ENCODE measurements at regions not wholly inside any gene's neighbourhood (a gene's known extent, or its start where the extent isn't known, plus 50 kb on each side); places are given as distances from the start of the nearest gene placed in this dataset.

GRCh38 chr6:133644892-133645619 lies 243.9 kb upstream of the TCF21 start:
- no peak overlapping the region for H3K4me3 ChIP-seq (ENCODE audit: insufficient read depth, low read depth, low read length)
- H3K9me3 ChIP-seq (ENCODE audit: control insufficient read depth, low read length), result no peaks in the 10 kb centered on the region
- 87 to 94% methylated on average over 4 to 5 of the region's 5 CpGs for WGBS, 2 experiments
- H3K4me1 ChIP-seq (ENCODE audit: control insufficient read depth, insufficient read depth, low read length), result no peaks in the 10 kb centered on the region
- no peaks in the 10 kb centered on the region for H3K36me3 ChIP-seq (ENCODE audit: control insufficient read depth, insufficient read depth, low read length)
- H3K27me3 ChIP-seq (ENCODE audit: control insufficient read depth, insufficient read depth, low read length, poor library complexity, severe bottlenecking), result no peaks in the 10 kb centered on the region
- H3K27ac ChIP-seq (ENCODE audit: insufficient read depth, low read depth, low read length, poor library complexity, severe bottlenecking), result no peak overlapping the region

- Histone ChIP-seq H3K36me3 (ENCODE audit: control insufficient read depth, insufficient read depth, low read length) (no peaks in the 10 kb centered on the region), H3K27me3 (ENCODE audit: control insufficient read depth, insufficient read depth, low read length, poor library complexity, severe bottlenecking) (no peaks in the 10 kb centered on the region), H3K27ac (ENCODE audit: insufficient read depth, low read depth, low read length, poor library complexity, severe bottlenecking) (no peak overlapping the region), H3K4me1 (ENCODE audit: control insufficient read depth, insufficient read depth, low read length) (no peaks in the 10 kb centered on the region), H3K9me3 (ENCODE audit: control insufficient read depth, low read length) (no peaks in the 10 kb centered on the region), H3K4me3 (ENCODE audit: insufficient read depth, low read depth, low read length) (no peak overlapping the region)
- WGBS, 2 experiments, result 78 to 97% methylated on average over 4 of the region's 4 CpGs
Measured at GRCh38 chr6:133645966-133646740, 242.8 kb upstream of the TCF21 start.

- Histone ChIP-seq H3K27ac (ENCODE audit: insufficient read depth, low read depth, low read length, poor library complexity, severe bottlenecking) (no peak overlapping the region), H3K27me3 (ENCODE audit: control insufficient read depth, insufficient read depth, low read length, poor library complexity, severe bottlenecking) (no peaks in the 10 kb centered on the region), H3K4me1 (ENCODE audit: control insufficient read depth, insufficient read depth, low read length) (no peaks in the 10 kb centered on the region), H3K36me3 (ENCODE audit: control insufficient read depth, insufficient read depth, low read length) (no peaks in the 10 kb centered on the region), H3K9me3 (ENCODE audit: control insufficient read depth, low read length) (no peaks in the 10 kb centered on the region), H3K4me3 (ENCODE audit: insufficient read depth, low read depth, low read length) (no peak overlapping the region)
- WGBS, 2 experiments, result 96 to 97% methylated on average over 2 of the region's 2 CpGs
Measured at GRCh38 chr6:133648581-133648980, 240.3 kb upstream of the TCF21 start.

DNA sequence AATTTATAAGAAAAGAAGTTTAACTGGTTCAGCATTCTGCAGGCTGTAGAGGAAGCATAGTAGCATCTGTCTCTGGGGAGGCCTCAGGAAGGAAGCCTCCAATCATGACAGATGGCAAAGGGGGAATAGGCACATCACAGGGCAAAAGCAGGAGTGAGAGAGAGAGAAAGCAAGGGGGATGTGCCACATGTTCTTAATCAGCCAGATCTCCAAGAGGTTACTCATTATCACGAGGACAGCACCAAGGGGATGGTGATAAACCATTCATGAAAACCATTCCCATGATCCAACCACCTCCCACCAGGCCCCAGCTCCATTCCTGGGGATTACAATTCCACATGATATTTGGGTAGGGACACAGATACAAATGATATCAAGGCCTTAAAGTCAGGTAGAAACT lies 217.5 kb upstream of the TCF21 start:
- Histone ChIP-seq H3K36me3 (ENCODE audit: control insufficient read depth, insufficient read depth, low read length) (no peaks in the 10 kb centered on the region), H3K4me3 (ENCODE audit: insufficient read depth, low read depth, low read length) (no peak overlapping the region), H3K4me1 (ENCODE audit: control insufficient read depth, insufficient read depth, low read length) (no peaks in the 10 kb centered on the region), H3K9me3 (ENCODE audit: control insufficient read depth, low read length) (no peaks in the 10 kb centered on the region), H3K27ac (ENCODE audit: insufficient read depth, low read depth, low read length, poor library complexity, severe bottlenecking) (no peak overlapping the region), H3K27me3 (ENCODE audit: control insufficient read depth, insufficient read depth, low read length, poor library complexity, severe bottlenecking) (no peaks in the 10 kb centered on the region)
- WGBS, 2 experiments, result 85 to 100% methylated on average over 1 of the region's 1 CpG

DNA sequence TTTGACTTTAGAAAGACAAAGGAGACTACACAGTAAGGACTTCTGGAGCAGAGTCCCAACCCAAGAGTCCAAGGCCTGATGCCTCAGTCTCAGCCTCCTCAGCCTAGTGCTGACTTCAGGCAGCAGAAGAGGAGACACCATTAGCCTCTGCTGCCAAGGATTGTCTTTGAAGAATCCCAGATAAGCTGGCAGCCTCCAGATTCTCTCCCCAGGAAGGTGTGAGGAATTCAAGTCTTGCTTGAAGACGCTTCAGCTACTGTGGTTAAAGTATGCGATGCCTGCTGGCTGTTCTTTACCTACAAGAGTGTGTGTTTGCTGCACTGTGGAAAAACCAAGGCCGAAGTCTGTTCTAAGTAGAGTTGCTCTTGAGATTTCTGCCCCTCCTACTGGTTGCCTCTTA lies 215.9 kb upstream of the TCF21 start:
- Histone ChIP-seq H3K9me3 (ENCODE audit: control insufficient read depth, low read length) (no peaks in the 10 kb centered on the region), H3K4me1 (ENCODE audit: control insufficient read depth, insufficient read depth, low read length) (no peaks in the 10 kb centered on the region), H3K4me3 (ENCODE audit: insufficient read depth, low read depth, low read length) (no peak overlapping the region), H3K36me3 (ENCODE audit: control insufficient read depth, insufficient read depth, low read length) (no peaks in the 10 kb centered on the region), H3K27me3 (ENCODE audit: control insufficient read depth, insufficient read depth, low read length, poor library complexity, severe bottlenecking) (no peaks in the 10 kb centered on the region), H3K27ac (ENCODE audit: insufficient read depth, low read depth, low read length, poor library complexity, severe bottlenecking) (no peak overlapping the region)
- WGBS, 2 experiments, result 84 to 94% methylated on average over 3 of the region's 3 CpGs

DNA sequence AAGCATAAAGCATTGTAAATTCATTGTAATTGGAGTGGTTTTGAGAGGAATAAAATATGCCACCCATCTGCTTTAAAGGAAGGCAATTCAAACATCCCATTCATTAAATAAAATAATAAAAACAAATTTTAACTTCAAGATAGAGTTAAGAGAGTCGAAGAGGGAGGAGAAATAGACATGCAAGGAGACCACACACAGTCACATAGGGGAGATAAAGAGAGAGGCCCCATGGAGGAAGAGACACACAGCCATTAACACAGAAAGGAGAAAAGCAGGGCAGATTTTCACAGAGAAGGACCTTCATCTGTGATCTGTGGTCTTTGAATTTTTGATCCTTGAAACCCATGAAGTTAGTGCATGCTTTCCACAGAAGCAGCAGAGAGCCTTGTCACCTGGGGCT lies 214.3 kb upstream of the TCF21 start:
- Histone ChIP-seq H3K9me3 (ENCODE audit: control insufficient read depth, low read length) (no peaks in the 10 kb centered on the region), H3K36me3 (ENCODE audit: control insufficient read depth, insufficient read depth, low read length) (no peaks in the 10 kb centered on the region), H3K4me3 (ENCODE audit: insufficient read depth, low read depth, low read length) (no peak overlapping the region), H3K27ac (ENCODE audit: insufficient read depth, low read depth, low read length, poor library complexity, severe bottlenecking) (no peak overlapping the region), H3K27me3 (ENCODE audit: control insufficient read depth, insufficient read depth, low read length, poor library complexity, severe bottlenecking) (no peaks in the 10 kb centered on the region), H3K4me1 (ENCODE audit: control insufficient read depth, insufficient read depth, low read length) (no peaks in the 10 kb centered on the region)
- 60% methylated on average over 1 of the region's 1 CpG; no CpG with 5 or more reads in 1 of the 2 experiments for WGBS, 2 experiments

GRCh38 chr6:133680994-133681393 lies 207.9 kb upstream of the TCF21 start:
- 93 to 97% methylated on average over 2 of the region's 2 CpGs for WGBS, 2 experiments
- Histone ChIP-seq H3K27ac (ENCODE audit: insufficient read depth, low read depth, low read length, poor library complexity, severe bottlenecking) (no peak overlapping the region), H3K36me3 (ENCODE audit: control insufficient read depth, insufficient read depth, low read length) (no peaks in the 10 kb centered on the region), H3K4me3 (ENCODE audit: insufficient read depth, low read depth, low read length) (no peak overlapping the region), H3K4me1 (ENCODE audit: control insufficient read depth, insufficient read depth, low read length) (no peaks in the 10 kb centered on the region), H3K9me3 (ENCODE audit: control insufficient read depth, low read length) (no peaks in the 10 kb centered on the region), H3K27me3 (ENCODE audit: control insufficient read depth, insufficient read depth, low read length, poor library complexity, severe bottlenecking) (no peaks in the 10 kb centered on the region)

DNA sequence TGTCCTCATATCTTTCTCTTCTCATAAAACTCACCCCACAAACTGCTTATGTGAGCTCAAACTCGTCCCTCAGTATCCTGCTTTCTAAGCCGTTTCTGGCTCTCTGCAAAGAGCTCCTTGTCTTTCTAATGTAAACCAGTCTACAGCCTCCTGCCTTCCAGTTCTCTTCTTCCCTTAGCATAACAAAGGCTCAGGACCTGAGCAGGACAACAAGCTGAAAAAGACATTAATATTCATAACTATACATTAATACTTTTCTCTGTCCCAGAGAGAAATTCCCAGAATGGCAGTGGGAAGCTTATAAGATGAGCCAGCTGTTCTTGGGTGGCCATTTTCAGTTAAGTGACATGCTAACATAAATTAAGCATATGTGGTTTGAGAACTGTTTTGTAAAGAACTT lies 207.0 kb upstream of the TCF21 start:
- H3K4me1 ChIP-seq (ENCODE audit: control insufficient read depth, insufficient read depth, low read length), result no peaks in the 10 kb centered on the region
- no peak overlapping the region for H3K27ac ChIP-seq (ENCODE audit: insufficient read depth, low read depth, low read length, poor library complexity, severe bottlenecking)
- no peaks in the 10 kb centered on the region for H3K36me3 ChIP-seq (ENCODE audit: control insufficient read depth, insufficient read depth, low read length)
- H3K4me3 ChIP-seq (ENCODE audit: insufficient read depth, low read depth, low read length), result no peak overlapping the region
- 4 to 6% methylated on average over 2 of the region's 2 CpGs for WGBS, 2 experiments
- no peaks in the 10 kb centered on the region for H3K9me3 ChIP-seq (ENCODE audit: control insufficient read depth, low read length)
- no peaks in the 10 kb centered on the region for H3K27me3 ChIP-seq (ENCODE audit: control insufficient read depth, insufficient read depth, low read length, poor library complexity, severe bottlenecking)

DNA sequence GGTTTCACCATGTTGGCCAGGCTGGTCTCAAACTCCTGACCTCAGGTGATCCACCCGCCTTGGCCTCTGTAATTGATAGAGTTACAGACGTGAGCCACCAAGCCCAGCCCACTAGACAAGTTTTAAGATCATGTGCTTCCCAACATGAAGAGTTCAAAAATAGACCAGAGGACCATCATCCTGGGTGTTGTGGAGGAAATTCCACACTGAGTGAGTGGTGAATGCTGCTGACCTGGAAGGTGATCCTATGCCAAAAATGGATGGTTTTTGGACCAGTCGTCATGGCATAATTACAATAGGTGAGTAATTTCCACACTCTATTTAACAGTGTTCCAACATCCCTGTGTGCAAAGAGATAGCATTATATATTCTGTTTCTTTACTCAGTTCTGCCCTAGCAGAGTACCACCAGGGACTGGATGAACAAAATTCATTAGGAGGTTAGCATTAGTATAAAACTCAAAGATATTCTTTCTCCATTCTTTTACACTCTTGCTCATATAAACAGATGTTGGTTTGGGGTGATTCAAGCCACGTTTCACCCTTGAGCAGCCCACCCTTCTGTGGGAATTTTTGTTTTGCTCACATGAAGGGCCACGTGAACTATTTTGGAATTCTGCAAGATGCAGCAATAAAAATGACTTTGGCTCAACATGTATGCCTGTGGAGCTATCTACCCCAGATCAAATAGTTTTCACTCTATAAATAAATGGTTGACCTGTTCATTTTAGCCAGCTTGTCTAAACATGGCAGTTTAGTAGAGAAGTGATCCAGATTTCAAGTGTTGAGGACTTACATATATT lies 206.2 kb upstream of the TCF21 start:
- Histone ChIP-seq H3K9me3 (ENCODE audit: control insufficient read depth, low read length) (no peaks in the 10 kb centered on the region), H3K36me3 (ENCODE audit: control insufficient read depth, insufficient read depth, low read length) (no peaks in the 10 kb centered on the region), H3K4me1 (ENCODE audit: control insufficient read depth, insufficient read depth, low read length) (no peaks in the 10 kb centered on the region), H3K4me3 (ENCODE audit: insufficient read depth, low read depth, low read length) (no peak overlapping the region), H3K27ac (ENCODE audit: insufficient read depth, low read depth, low read length, poor library complexity, severe bottlenecking) (no peak overlapping the region), H3K27me3 (ENCODE audit: control insufficient read depth, insufficient read depth, low read length, poor library complexity, severe bottlenecking) (no peaks in the 10 kb centered on the region)
- WGBS, 2 experiments, result 80 to 86% methylated on average over 5 of the region's 5 CpGs

DNA sequence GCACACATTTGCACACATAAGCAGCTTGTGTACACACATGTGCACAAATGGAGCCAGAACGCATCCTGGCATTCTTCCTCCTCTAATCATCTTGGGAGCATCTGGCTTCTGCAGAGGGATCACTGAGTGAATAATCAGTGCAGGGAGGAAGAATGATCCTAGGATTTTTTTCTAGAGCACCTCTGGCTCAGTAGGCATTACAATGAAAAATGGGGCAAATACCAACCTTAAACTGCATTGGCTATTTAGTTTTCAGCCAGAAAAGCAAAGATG lies 205.7 kb upstream of the TCF21 start:
- Histone ChIP-seq H3K27ac (ENCODE audit: insufficient read depth, low read depth, low read length, poor library complexity, severe bottlenecking) (no peak overlapping the region), H3K4me1 (ENCODE audit: control insufficient read depth, insufficient read depth, low read length) (no peaks in the 10 kb centered on the region), H3K9me3 (ENCODE audit: control insufficient read depth, low read length) (no peaks in the 10 kb centered on the region), H3K27me3 (ENCODE audit: control insufficient read depth, insufficient read depth, low read length, poor library complexity, severe bottlenecking) (no peaks in the 10 kb centered on the region), H3K36me3 (ENCODE audit: control insufficient read depth, insufficient read depth, low read length) (no peaks in the 10 kb centered on the region), H3K4me3 (ENCODE audit: insufficient read depth, low read depth, low read length) (no peak overlapping the region)
- 94 to 100% methylated on average over 1 of the region's 1 CpG for WGBS, 2 experiments
